ENCODE measurements at regions not wholly inside any gene's neighbourhood (a gene's known extent, or its start where the extent isn't known, plus 50 kb on each side); places are given as distances from the start of the nearest gene placed in this dataset.

DNA sequence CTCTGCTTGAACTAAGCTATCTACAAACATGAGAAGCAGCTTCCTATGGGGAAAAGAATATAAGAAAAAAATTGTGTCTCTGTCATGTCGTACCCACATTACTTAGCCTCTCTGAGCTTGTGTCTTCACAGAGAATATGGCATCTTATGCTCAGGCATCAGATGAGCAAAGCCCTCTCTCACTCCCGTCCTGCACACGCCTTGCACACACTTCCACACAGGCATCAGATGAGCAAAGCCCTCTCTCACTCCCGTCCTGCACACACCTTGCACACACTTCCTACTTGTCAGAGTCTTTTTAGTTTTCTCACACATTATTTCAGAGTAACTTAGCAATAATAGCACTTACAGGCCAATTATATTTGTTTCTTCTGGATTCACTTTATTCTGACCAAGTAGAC, 79.0 kb upstream of the DUSP22 start:
- TF ChIP-seq CTCF (IDR thresholded peaks at IDR 0.05) = no peak
- TF ChIP-seq POLR2A (IDR thresholded peaks at IDR 0.05) = no peak
- no peak for TF ChIP-seq POLR2AphosphoS5 (IDR thresholded peaks at IDR 0.05)

Data from sigmoid colon (tissue), 4 donors.